Gastroesophageal sphincter (tissue), 2 donors: ENCODE measurements at regions not wholly inside any gene's neighbourhood (a gene's known extent, or its start where the extent isn't known, plus 50 kb on each side); places are given as distances from the start of the nearest gene placed in this dataset.

ENCODE experiments used
- EP300 ChIP-seq: sonication (generic); formaldehyde crosslinking; IDR thresholded peaks from one replicate; pipeline ENCODE4 v1.6.1; 2017; ENCODE audit warnings: antibody characterized with exemption, mild to moderate bottlenecking
- POLR2A ChIP-seq, 2 donors: fragments of 450-650 bp; IDR thresholded peaks; one replicate each; pipeline ENCODE4 v1.6.1; 2017; ENCODE audit warnings: antibody characterized with exemption in 2 of 2, mild to moderate bottlenecking in 2 of 2, moderate library complexity in 1 of 2

- TF ChIP-seq EP300 (no peak), POLR2A (IDR thresholded peaks at IDR 0.05) (no peak)
Observed at GRCh38 chr3:106197532-106198194, 328.9 kb upstream of the CBLB start.
